Hindlimb muscle (tissue), 1 donor: ENCODE measurements at regions not wholly inside any gene's neighbourhood (a gene's known extent, or its start where the extent isn't known, plus 50 kb on each side); places are given as distances from the start of the nearest gene placed in this dataset.
"Not testable (repeated sequence)": the region's sequence is repeated elsewhere in the genome, so short reads cannot be mapped to it uniquely, and the experiment has no call there.

Source experiments
- DNase-seq: peaks from one replicate; pipeline ENCODE4 v3.0.0-alpha.2; 2013

GRCh38 chr6:84866715-84867114 is 102.3 kb upstream of the TBX18 start:
- no peak for DNase-seq

GRCh38 chr6:84865372-84865771 is 101.0 kb upstream of the TBX18 start:
- not testable (repeated sequence) for DNase-seq

DNA sequence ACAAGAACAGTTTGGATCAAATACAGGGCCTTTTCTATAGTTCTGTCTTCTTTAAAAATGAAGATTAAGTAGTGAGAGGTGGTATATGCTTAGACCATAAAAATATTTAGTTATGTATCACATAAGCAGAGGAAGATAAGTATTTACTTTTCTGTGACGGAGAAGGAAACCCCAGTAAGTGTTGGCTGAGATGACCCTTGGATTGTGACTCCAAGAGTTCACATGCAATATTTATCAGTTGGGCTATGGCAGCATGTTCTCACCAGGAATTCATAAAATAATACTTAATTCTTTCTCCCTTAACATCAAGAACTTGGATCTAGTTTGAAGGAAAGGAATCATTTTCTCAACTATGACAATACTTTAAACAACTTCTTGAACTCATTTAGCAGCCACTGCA is 98.4 kb upstream of the TBX18 start:
- DNase-seq = no peak

DNA sequence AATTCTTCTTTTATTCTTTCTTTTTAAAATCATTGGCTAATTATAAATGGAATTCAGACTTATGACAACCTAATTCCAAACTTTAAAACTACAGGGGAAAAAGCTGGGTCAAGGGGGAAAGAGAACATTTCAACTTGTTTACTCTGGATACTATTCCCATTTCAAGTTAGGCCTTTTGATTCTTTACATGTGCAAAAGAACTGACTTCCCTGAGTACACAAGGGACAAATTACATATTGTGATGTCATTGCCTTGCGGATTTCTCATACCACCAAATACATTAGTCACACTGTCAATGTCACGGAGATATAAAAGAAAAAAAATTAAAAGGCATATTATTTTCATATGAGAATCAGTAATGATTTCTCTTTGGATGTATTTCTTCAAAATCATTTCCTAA is 96.5 kb upstream of the TBX18 start:
- no peak for DNase-seq

DNA sequence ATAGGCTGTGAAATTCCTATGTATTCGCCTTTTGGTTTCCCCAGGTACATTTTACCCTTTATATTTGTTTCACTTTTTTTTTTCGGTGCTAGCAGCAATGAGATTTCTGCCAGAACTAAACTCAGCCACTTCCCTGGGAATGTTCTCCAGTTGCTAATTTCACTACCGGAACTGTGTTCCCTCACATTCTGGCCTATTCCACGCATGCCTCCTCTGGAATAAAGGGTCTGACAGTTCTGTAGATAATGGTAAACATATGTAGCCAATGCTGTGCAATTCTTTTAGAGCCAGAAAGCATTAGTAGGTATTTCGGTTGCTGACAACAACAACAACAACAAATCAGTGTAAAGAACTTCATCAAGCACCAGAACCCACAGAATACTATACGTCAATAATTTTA is 96.1 kb upstream of the TBX18 start:
- DNase-seq = no peak

GRCh38 chr6:84854811-84855400 is 90.5 kb upstream of the TBX18 start:
- DNase-seq = no peak

GRCh38 chr6:84853901-84854300 is 89.5 kb upstream of the TBX18 start:
- DNase-seq = no peak

DNA sequence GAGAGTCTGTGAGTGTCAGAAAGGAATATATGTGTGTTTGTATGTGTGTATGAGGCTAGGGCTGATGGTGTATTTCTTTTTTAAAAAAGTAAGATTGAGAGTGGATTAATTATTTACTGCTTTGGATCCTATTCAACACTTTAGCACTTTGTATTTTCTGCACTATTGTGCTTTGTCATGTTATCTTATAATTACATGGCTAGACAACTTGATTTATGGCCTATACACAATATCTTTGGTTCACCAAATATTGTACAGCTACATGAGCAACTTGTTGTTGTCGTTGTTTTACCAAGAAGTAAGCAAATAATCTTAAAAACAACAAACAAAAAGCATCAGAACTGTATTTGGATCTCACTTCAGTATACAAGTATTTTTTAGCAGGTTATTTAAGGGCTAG is 84.6 kb upstream of the TBX18 start:
- DNase-seq = no peak

- no peak for DNase-seq
These were observed 83.2 kb upstream of the TBX18 start for GRCh38 chr6:84847390-84848160.

DNA sequence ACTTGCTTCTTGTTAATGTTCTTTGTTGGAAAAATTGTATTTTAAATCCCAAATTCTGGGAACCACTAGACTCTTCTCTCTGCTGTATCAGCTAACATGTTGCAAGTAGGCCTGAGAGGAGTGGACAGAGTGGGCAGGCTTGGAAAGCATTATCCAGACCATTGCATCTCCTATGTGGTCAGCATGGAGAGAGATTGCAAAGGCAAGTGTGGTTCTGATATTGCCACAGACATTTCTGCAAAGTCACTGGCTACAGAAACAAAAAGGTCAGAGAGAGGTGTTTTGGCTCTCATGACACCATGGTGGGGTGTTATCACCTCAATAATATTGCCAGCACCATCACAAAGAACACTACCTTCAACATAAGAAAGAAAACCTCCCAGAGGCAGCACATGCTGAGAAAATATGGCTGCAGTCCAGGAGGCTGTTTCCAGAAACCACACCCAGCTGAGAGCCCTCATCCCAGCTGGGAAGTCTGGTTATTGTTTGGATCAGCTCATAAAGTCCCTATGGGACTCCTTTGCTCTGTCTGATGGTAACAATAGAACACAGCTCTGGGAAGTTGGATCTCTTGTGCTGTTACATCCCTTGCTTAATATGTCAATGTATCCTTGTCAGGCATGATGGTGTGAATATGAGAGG is 78.2 kb upstream of the TBX18 start:
- no peak for DNase-seq

DNA sequence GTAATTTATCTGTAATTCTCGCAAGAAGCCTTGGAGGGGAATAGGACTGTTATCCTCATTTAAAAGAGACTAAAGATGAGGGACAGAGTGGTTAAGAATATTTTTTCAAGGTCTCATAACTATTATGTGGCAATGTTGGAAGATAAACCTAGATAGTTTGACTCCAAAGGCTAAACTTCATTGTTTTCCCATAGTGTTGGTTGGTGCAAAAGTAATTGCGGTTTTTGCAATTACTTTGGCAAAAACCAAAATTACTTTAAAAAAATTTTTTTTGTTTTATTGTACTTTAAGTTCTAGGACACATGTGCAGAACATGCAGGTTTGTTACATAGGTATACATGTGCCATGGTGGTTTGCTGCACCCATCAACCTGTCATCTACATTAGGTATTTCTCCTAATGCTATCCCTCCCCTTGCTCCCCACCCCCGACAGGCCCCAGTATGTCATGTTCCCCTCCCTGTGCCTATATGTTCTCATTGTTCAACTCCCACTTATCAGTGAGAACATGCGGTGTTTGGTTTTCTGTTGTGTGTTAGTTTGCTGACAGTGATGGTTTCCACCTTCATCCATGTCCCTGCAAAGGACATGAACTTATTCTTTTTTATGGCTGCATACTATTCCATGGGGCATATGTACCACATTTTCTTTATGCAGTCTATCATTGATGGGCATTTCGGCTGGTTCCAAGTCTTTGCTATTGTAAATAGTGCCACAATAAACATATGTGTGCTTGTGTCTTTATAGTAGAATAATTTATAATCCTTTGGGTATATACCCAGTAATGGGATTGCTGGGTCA is 72.9 kb upstream of the TBX18 start:
- DNase-seq = not testable (repeated sequence)

DNA sequence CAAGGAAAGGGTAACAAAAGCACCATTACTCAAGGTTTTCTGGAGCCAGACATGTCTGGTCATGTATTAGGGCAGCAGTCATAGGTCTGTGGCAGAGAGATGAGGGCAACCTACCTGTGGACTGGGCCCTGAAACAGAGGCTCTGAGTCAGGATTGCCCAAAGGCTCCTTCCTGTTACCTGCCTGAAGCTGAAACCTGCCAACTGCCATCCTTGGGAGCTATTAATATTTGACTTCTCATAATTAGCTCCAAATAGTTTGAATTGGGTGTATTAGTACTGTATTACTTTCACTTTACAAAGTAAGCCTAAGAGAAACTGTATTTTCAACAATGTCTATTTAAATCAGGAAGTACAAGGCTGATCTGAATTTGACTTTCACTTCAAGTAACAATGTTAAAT is 72.0 kb upstream of the TBX18 start:
- DNase-seq = no peak

DNA sequence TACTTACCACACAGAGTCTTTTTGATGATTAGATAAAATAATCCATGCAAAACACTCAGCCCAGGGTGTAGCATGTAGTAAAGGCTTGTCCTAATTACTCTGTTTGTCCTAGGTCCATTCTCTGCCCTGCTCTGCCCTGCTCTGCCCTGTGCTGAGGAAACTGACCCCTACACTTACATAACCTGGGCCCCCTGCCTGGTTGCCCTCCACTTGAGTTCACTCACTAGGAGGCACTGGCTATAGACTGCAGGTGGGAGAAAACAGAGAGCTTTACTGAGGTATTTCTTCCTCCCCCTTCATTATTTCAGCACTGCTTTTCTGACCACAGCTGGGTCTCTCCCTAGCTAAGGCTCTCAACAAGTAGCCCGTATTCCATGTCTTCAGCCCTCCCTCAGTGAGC is 70.9 kb upstream of the TBX18 start:
- DNase-seq = no peak

DNA sequence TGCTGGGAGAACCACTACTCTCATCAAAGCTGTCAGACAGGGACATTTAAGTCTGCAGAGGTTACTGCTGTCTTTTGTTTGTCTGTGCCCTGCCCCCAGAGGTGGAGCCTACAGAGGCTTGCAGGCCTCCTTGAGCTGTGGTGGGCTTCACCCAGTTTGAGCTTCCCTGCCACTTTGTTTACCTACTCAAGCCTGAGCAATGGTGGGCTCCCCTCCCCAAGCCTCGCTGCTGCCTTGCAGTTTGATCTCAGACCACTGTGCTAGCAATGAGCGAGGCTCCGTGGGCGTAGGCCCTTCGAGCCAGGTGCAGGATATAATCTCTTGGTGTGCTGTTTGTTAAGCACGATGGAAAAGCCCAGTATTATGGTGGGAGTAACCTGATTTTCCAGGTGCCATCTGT is 67.5 kb upstream of the TBX18 start:
- DNase-seq = not testable (repeated sequence)

- no peak for DNase-seq
These were observed 61.1 kb upstream of the TBX18 start for GRCh38 chr6:84825461-84825860.

GRCh38 chr6:84821314-84821713 is 56.9 kb upstream of the TBX18 start:
- DNase-seq = not testable (repeated sequence)

DNA sequence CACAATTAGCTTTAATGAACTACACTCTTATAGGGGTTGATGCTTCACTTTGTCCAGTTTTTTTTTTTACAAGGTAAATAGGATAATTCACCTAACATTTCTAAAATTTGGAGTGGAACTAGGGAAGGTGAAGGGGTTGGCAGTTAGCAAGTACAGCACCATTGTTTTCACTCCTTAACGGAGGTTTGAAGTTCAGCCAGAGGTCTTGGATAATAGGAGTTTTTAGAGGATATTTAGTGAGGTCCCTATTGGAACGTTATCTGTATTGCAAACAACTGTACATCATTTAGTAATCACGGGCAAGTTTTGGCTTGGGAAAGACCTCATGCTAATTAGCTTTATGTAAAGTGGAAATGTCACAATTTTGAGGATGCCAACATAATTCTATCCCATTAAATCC is 52.3 kb upstream of the TBX18 start:
- no peak for DNase-seq

DNA sequence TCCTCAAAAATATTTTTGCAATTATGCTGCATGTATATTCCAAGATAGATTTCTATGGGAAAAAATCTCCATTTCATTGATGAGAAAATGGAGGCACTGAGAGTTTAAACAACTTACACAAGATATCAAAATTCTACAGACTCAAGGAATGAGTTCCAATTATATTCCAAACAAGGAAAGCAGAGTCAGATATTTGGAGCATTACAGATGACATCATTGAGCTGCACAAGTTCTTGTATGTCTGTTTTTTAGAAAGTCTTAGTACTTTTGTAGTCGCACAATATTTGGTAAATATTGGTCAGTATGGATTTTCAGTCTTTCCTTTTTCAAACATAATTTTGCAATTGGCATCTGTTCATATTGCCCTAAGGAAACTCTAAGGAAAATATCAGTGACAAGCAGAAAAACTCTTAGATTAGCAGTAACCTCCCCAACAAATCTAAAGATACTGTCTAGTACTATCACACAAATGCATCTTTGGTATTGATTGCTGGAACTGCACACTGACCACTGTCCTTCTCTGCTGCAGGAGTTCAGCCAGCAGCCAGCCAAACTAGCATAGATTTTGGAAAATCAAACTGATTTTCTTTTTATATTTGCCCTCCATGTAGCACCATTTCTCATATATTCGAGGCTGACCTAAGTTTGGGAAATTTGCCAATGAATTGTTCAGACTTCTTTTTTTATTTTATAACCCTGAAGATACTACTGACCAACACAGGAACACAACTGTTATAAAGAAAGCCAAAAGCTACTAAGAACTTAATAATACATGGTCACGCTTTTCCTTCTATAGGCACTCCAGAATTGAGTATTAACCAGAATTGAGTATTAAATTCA is 51.7 kb upstream of the TBX18 start:
- no peak for DNase-seq
